Tongue (tissue), 1 donor: ENCODE measurements at regions not wholly inside any gene's neighbourhood (a gene's known extent, or its start where the extent isn't known, plus 50 kb on each side); places are given as distances from the start of the nearest gene placed in this dataset.

ENCODE experiments used
- DNase-seq: peaks from one replicate; pipeline ENCODE4 v3.0.0-alpha.2; 2015

GRCh38 chr14:57943541-57943940 lies 77.6 kb upstream of the SLC35F4 start:
- DNase-seq: peak; percentile 21

GRCh38 chr14:57943038-57943437 lies 77.1 kb upstream of the SLC35F4 start:
- DNase-seq: peak; percentile 26

GRCh38 chr14:57939084-57939483 lies 73.2 kb upstream of the SLC35F4 start:
- no peak for DNase-seq

GRCh38 chr14:57938533-57938932 lies 72.6 kb upstream of the SLC35F4 start:
- no peak for DNase-seq

GRCh38 chr14:57937676-57938075 lies 71.8 kb upstream of the SLC35F4 start:
- DNase-seq: no peak

- DNase-seq: no peak
Measured at GRCh38 chr14:57933349-57933748, 67.5 kb upstream of the SLC35F4 start.

- no peak for DNase-seq
Measured at GRCh38 chr14:57930241-57930975, 64.5 kb upstream of the SLC35F4 start.

GRCh38 chr14:57928732-57929131 lies 62.8 kb upstream of the SLC35F4 start:
- no peak for DNase-seq

GRCh38 chr14:57921377-57921776 lies 55.5 kb upstream of the SLC35F4 start:
- no peak for DNase-seq

GRCh38 chr14:57918791-57919190 lies 52.9 kb upstream of the SLC35F4 start:
- DNase-seq: no peak
